Lung (tissue), 11 donors: ENCODE measurements at regions not wholly inside any gene's neighbourhood (a gene's known extent, or its start where the extent isn't known, plus 50 kb on each side); places are given as distances from the start of the nearest gene placed in this dataset.

Experiments used
- ATAC-seq: fragments of 200-7000 bp; cut with Tn5 transposase; one replicate; pipeline ENCODE4 v1.9.1; 2020; ENCODE audit warnings: moderate number of reproducible peaks; ENCODE audit not compliant: insufficient read depth, low FRiP score
- DNase-seq, 3 donors: peaks; one replicate each; pipeline ENCODE4 v3.0.0-alpha.2; 2013 to 2017
- H3K27ac ChIP-seq, 2 donors: one replicate each; pipeline ENCODE4 v1.5.1; 2013; ENCODE audit warnings: mild to moderate bottlenecking in 2 of 2, moderate library complexity in 2 of 2, control low read depth in 1 of 2, inconsistent platforms in 1 of 2, low read depth in 1 of 2, low read length in 1 of 2
- H3K27me3 ChIP-seq, 3 donors: one replicate each; pipeline ENCODE4 v1.5.1; 2013; ENCODE audit warnings: low read length in 2 of 3; ENCODE audit not compliant: control insufficient read depth in 3 of 3, insufficient read depth in 3 of 3
- H3K36me3 ChIP-seq, 4 donors: one replicate each; pipeline ENCODE4 v1.5.1; 2013; ENCODE audit warnings: low read length in 4 of 4, mild to moderate bottlenecking in 1 of 4, moderate library complexity in 1 of 4; ENCODE audit not compliant: control insufficient read depth in 4 of 4, insufficient read depth in 4 of 4
- H3K4me1 ChIP-seq, 5 donors: one replicate each; pipeline ENCODE4 v1.5.1; 2013; ENCODE audit warnings: low read length in 5 of 5, mild to moderate bottlenecking in 2 of 5, moderate library complexity in 1 of 5; ENCODE audit not compliant: control insufficient read depth in 5 of 5, insufficient read depth in 5 of 5
- H3K4me3 ChIP-seq: one replicate; pipeline ENCODE4 v1.5.1; 2013; ENCODE audit warnings: mild to moderate bottlenecking, control low read depth, moderate library complexity
- H3K9ac ChIP-seq, 2 donors: one replicate each; pipeline ENCODE4 v1.5.1; 2013; ENCODE audit warnings: low read length in 2 of 2, control low read depth in 1 of 2; ENCODE audit not compliant: insufficient read depth in 1 of 2
- H3K9me3 ChIP-seq, 4 donors: one replicate each; pipeline ENCODE4 v1.5.1; 2013; ENCODE audit warnings: low read length in 3 of 4, mild to moderate bottlenecking in 1 of 4, moderate library complexity in 1 of 4; ENCODE audit not compliant: control insufficient read depth in 4 of 4, insufficient read depth in 3 of 4
- WGBS, 2 donors: extraction: QIAGEN DNeasy Blood & Tissue Kit; methylation state at CpG; one replicate each; pipeline ENCODE4 v1.1.7; 2013; 5-methylcytosine and 5-hydroxymethylcytosine counted together
- TF ChIP-seq, protein P1 (sequence below): IDR thresholded peaks from 2 replicates; pipeline ENCODE4 v1.5.1; 2012; ENCODE audit warnings: mild to moderate bottlenecking; ENCODE audit errors: control extremely low read depth, extremely low read depth
- donor health status: control.
- donor health status: control.
- donor health status: Bipolar disorder and iron deficiency.
- donor health status: healthy.
- donor health status: DM: yes; HTN: yes; CAD: no.

- no peak overlapping the region for H3K9ac ChIP-seq
- no peak for ATAC-seq
- WGBS, 2 donors: 81 to 90% methylated on average over 6 of the region's 6 CpGs
- DNase-seq: peak in 1 of 3 donors; percentile 28
- no peak overlapping the region for H3K27ac ChIP-seq
- H3K9me3 ChIP-seq: no peaks in the 10 kb centered on the region
- H3K4me1 ChIP-seq: peaks cover 0 to 18% (median 8%) of the 10 kb centered on the region in 5 donors
- peaks cover 0 to 1% (median 0%) of the 10 kb centered on the region in 4 donors for H3K36me3 ChIP-seq
- no peaks in the 10 kb centered on the region for H3K27me3 ChIP-seq
- no peak overlapping the region for H3K4me3 ChIP-seq
- TF ChIP-seq, protein P1, sequence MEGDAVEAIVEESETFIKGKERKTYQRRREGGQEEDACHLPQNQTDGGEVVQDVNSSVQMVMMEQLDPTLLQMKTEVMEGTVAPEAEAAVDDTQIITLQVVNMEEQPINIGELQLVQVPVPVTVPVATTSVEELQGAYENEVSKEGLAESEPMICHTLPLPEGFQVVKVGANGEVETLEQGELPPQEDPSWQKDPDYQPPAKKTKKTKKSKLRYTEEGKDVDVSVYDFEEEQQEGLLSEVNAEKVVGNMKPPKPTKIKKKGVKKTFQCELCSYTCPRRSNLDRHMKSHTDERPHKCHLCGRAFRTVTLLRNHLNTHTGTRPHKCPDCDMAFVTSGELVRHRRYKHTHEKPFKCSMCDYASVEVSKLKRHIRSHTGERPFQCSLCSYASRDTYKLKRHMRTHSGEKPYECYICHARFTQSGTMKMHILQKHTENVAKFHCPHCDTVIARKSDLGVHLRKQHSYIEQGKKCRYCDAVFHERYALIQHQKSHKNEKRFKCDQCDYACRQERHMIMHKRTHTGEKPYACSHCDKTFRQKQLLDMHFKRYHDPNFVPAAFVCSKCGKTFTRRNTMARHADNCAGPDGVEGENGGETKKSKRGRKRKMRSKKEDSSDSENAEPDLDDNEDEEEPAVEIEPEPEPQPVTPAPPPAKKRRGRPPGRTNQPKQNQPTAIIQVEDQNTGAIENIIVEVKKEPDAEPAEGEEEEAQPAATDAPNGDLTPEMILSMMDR: no peak
These were observed 106.5 kb upstream of the TIAM2 start for GRCh38 chr6:154888421-154889295.

- WGBS, 2 donors: 97 to 99% methylated on average over 3 of the region's 3 CpGs
- DNase-seq: no peak
- Histone ChIP-seq H3K27ac (no peak overlapping the region), H3K36me3 (peaks cover 0 to under 1% (median 0%) of the 10 kb centered on the region in 4 donors), H3K4me1 (peaks cover 1 to 18% (median 9%) of the 10 kb centered on the region in 5 donors), H3K27me3 (no peaks in the 10 kb centered on the region), H3K9ac (no peak overlapping the region), H3K9me3 (no peaks in the 10 kb centered on the region), H3K4me3 (no peak overlapping the region)
- ATAC-seq: no peak
- TF ChIP-seq, protein P1: no peak
These were observed 104.2 kb upstream of the TIAM2 start for GRCh38 chr6:154890874-154891273.

DNA sequence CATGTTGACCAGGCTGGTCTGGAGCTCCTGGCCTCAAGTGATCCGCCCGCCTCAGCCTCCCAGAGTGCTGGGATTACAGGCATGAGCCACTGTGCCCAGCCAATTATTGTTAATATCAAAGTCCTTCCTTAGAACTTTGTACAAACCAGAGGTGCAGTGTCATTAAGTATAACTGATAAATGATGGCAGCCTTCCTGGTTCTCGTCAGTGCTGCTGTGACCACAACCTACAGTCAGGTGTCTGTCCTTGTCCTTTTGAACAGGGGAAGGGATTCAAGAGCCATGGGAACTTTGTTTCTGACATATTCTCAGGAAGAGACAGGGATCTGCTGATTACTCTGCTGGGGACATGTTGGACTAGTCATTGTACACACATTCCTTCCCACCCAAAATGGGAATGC lies 103.2 kb upstream of the TIAM2 start:
- TF ChIP-seq, protein P1: no peak
- WGBS, 2 donors: 96 to 98% methylated on average over 3 of the region's 3 CpGs
- H3K27me3 ChIP-seq: no peaks in the 10 kb centered on the region
- H3K9ac ChIP-seq: no peak overlapping the region
- peaks cover 1 to 18% (median 9%) of the 10 kb centered on the region in 5 donors for H3K4me1 ChIP-seq
- ATAC-seq (no peak), DNase-seq (no peak)
- no peak overlapping the region for H3K4me3 ChIP-seq
- H3K9me3 ChIP-seq: no peaks in the 10 kb centered on the region
- H3K36me3 ChIP-seq: no peaks in the 10 kb centered on the region
- H3K27ac ChIP-seq: no peak overlapping the region
